HG02938 (cell line): ENCODE measurements at regions not wholly inside any gene's neighbourhood (a gene's known extent, or its start where the extent isn't known, plus 50 kb on each side); places are given as distances from the start of the nearest gene placed in this dataset.

Source experiments
- ATAC-seq: cut with Tn5 transposase; IDR thresholded peaks from one replicate; pipeline ENCODE4 v1.9.1; 2021; ENCODE audit warnings: mild to moderate bottlenecking, moderate library complexity; ENCODE audit not compliant: unreplicated experiment

GRCh38 chr10:10198363-10198762, 819.3 kb upstream of the CELF2 start:
- no peak for ATAC-seq

DNA sequence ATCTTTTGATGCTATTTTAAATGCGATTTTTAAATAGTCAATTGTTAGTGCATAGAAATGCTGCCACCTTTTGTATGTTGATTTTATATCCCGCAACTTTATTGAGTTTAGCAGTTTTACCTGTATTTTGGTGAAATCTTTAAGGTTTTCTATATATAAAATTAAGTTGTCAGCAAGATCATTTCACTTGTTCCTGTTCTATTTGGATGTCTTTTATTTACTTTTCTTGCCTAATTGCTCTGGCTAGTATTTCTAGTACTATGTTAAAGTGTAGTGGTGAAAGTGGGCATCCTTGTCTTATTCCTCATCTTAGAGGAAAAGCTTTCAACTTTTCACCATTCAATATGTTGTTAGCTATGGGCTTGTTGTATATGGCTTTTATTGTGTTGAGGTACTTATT, 813.3 kb upstream of the CELF2 start:
- ATAC-seq, result no peak

DNA sequence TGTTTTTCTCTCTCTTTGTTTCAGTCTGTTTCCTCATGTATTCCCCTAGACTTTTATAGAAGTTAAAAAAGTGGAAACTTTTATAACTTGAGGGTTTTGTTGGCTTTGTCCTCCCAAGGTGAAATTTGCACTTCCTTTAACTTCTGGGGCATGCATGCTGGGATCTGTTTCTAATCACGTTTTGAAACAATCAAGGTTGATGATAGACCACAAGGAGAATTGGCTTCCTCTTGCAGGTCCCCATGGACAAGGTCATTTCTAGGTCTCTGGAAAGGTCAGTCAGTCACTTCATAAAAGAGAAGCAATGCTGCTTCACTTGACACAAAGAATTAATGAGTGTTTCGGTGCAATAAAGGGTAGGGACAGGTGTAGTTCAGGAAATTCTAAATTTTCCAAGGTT, 811.8 kb upstream of the CELF2 start:
- no peak for ATAC-seq

DNA sequence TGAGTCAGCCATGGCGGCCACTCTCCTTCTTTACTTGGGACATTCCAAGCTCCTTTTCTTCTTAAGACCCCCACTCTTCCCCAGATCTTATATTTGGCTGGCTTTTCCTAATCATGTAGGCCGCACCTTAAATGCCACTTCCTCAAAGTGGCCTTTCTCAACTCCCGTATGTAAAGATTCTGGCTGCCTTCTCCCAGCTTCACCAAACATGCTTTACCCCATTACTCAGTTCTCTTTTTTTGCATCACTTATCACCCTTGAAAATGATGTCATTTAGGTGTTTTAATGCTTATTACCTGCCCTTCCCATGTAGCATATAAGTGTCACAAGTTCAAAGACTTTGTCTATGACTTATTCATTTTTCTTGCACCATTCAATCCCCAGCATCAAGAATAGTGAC, 810.1 kb upstream of the CELF2 start:
- ATAC-seq, result no peak

DNA sequence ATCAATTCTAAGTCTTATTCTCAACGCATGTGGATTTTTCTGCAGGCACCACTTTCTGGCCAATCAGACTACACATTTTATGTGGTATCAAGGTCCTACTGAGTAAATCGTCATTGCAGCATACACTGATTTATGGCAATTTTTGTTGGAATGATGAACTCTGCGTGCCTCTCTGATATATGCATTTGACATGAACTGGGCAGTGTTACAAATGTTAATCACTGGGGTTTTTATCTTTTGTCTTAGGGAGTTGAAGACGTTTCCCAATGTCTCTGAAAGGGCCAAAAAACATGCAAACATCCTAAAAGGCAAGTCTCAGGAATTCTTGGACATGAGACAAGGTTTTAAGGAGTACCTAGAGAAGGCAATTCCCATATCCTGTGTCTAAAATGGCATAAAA, 809.5 kb upstream of the CELF2 start:
- ATAC-seq, result no peak

- ATAC-seq, result no peak
Observed at GRCh38 chr10:10209167-10209566, 808.5 kb upstream of the CELF2 start.

DNA sequence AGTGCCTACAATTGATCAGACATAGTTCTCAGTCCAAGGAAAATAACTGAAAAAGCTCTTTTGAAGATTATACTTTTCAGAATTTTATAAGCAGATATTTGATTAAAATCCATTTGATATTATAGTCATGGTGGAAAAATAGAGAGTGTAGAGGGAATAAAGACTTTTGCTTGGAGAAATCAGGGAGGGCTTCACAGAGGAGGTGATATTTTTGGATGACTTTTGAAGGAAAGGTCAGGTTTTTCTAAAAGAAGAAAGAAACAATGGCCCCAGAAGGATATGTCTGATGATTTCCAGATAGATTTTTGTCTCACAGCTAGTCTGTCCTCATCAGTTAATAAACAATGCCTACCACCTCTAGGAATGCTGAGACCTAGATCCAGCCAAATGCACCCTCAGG, 806.3 kb upstream of the CELF2 start:
- ATAC-seq, result no peak

GRCh38 chr10:10213237-10213636, 804.4 kb upstream of the CELF2 start:
- no peak for ATAC-seq

DNA sequence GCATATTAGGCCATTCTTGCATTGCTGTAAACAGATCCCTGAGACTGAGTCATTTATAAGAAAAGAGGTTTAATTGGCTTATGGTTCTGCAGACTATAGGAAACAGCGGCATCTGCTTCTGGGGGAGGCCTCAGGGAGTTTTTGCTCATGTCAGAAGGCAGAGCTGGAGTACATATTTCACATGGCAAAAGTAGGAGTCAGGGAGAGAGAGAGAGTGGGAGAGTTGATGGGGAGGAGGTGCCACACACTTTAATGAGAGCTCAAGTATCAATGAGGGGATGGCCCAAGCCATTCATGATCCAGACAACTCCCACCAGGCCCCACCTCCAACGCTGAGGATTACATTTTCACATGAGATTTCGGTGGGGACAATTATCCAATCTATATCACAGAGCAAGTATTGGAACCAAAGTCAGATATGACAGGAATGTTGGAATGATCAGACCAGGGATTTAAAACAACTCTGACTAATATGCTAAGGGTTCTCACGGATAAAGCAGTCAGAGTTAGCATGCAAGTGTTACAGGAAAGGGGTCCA, 795.3 kb upstream of the CELF2 start:
- no peak for ATAC-seq

DNA sequence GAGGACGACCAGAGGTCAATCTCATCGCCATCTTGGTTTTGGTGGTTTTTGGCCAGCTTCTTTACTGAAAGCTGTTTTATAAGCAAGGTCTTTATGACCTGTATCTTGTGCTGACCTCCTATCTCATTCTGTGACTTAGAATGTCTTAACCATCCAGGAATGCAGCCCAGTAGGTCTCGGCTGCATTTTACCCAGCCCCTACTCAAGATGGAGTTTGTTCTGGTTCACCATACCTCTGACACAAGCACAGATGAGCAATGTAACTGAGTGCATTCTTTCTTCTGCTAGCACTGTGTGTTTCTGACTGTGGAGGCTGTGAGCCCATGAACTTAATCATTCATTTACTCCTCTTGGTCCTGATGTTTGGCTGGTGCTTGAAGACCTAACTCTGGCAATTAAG, 794.5 kb upstream of the CELF2 start:
- ATAC-seq, result no peak

- no peak for ATAC-seq
Observed at GRCh38 chr10:10225136-10225676, 792.5 kb upstream of the CELF2 start.

DNA sequence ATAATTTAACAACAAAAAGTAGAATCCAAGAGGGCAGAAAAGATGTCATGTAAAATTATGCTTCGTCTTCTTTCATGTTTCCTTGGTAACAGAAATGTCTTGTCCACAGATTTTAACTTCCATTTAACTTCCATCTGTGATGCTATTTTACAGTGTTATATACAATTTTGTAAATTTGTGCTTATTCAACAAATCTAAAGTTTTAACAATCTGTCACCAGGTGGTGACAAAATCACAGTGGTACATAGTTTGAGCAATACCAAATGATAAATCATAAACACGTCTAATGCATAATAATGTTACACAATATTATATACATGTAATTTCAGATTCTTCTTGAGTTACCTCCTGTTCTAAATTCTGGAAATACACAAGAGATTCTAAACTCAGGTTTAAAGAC, 784.4 kb upstream of the CELF2 start:
- no peak for ATAC-seq

DNA sequence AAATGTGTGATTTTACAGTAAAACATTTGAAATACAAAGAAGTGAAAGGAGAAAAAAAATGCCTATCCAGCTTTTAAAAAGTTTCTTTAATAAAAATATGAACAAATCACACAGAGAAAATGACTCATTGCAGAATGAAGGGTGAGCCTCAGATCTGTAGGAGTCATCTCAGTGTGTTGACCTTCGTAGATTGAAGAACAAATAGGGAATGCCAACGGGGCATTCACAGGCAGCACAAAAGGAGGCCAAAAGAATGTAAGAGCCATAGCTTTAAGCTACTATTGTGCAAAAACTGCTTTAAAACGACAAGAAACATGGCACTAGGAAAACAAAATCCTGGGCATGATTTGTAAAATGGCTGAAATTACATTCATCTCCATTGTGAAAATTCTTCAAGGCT, 782.7 kb upstream of the CELF2 start:
- no peak for ATAC-seq

DNA sequence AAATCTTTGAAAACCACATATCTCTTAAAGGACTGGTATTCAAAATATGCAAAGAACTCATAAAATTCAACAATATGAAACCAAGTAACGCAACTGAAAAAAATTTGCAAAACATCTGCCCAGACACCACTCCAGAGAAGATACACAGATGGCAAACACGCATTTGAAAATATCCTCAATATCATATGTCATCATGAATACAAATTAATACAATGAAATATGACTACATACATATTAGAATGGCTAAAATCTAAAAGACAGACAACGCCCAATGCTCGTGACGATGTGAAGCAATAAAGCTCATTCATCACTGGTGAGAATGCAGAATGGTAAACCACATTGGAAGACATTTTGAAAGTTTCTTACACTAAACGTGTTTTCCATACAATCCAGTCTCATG, 770.1 kb upstream of the CELF2 start:
- no peak for ATAC-seq

- no peak for ATAC-seq
Observed at GRCh38 chr10:10256860-10257259, 760.8 kb upstream of the CELF2 start.

- no peak for ATAC-seq
Observed at GRCh38 chr10:10259013-10259412, 758.7 kb upstream of the CELF2 start.

DNA sequence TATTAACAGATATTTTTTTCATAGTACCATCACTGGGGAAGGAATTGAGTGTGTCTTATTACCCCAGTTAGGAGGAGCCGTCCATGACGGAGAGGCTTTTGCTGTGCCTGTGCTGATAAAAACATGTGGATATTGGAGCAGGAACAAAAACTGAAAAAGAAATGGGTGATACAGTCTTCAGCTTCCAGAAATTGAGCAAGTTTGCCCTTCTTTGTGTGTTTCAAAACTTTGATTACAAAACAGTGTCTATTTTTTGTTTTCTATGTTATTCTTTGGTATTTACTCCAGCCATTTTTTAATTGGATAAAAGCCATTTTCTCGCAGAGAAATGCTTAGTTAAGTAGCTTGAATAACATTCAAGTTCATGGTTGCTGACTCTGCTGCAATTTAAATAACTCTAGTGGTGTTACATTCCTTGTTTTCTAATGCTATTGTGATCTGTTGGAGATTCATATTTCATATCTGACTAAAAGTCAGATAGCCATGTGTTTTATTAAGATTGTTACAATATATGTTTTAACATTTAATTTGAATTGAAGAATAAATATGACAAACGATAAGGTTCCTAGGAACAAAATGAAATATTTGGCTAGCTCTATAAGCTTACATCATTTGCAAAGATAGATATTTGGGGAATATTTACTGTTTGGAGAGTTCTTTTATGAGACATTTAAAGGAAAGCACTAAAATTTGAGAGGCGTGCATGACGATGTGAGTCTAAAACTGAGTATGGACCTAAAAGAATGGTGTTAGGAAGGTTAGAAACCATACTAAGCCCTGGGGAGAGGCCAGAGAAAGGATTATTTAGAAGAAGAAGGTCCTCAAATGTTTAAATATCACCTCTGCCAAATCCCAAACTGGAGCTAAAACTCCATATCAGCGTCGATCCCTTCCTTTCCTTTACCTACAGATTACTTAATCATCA, 747.3 kb upstream of the CELF2 start:
- ATAC-seq, result no peak

- no peak for ATAC-seq
Observed at GRCh38 chr10:10271639-10272192, 746.0 kb upstream of the CELF2 start.

GRCh38 chr10:10273661-10274060, 744.0 kb upstream of the CELF2 start:
- no peak for ATAC-seq

GRCh38 chr10:10279906-10280305, 737.8 kb upstream of the CELF2 start:
- ATAC-seq, result no peak

DNA sequence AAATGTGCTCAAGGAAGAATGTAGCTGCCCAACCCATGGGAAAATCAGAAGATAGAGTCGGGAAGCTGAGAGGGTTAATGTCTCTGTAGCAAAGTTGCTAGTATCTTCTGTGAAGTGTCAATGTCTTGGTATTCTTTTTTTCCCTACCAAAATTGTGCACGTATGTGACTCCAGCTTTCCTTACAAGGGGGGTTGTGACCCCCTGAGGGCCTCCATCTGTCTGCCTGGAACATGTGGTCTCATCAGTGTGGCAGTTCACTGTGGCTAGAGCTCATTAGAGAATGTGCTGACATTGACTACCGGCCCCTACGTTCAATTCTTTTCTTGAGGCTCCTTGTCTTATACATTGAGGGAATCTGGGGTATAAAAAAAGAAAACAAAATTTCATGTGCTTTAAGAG, 725.2 kb upstream of the CELF2 start:
- ATAC-seq, result no peak

- ATAC-seq, result no peak
Observed at GRCh38 chr10:10293041-10293440, 724.6 kb upstream of the CELF2 start.
